Tibial artery (tissue), 4 donors: ENCODE measurements at regions not wholly inside any gene's neighbourhood (a gene's known extent, or its start where the extent isn't known, plus 50 kb on each side); places are given as distances from the start of the nearest gene placed in this dataset.

Source experiments
- DNase-seq, 2 donors: peaks; one replicate each; pipeline ENCODE4 v3.0.0-alpha.2; 2019
- H3K27ac ChIP-seq, 2 donors: fragments of 200-600 bp; sonication (generic) in 1 of 2; 1 replicate in 1 of 2; 2 replicates in 1 of 2; pipeline ENCODE4 v1.5.1; 2018 to 2019; ENCODE audit warnings: mild to moderate bottlenecking in 1 of 2
- H3K27me3 ChIP-seq, 2 donors: fragments of 200-600 bp; sonication (generic) in 1 of 2; one replicate each; pipeline versions ENCODE4 v1.5.1 to v1.6.0; 2016 to 2019
- H3K36me3 ChIP-seq, 3 donors: fragments of 200-600 bp; sonication (generic) in 2 of 3; one replicate each; pipeline ENCODE4 v1.5.1; 2016 to 2019; ENCODE audit warnings: mild to moderate bottlenecking in 2 of 3
- H3K4me1 ChIP-seq, 4 donors: fragments of 200-600 bp; sonication (generic) in 2 of 4; 1 replicate in 3 of 4; 2 replicates in 1 of 4; pipeline ENCODE4 v1.5.1; 2016 to 2019
- H3K4me3 ChIP-seq, 2 donors: fragments of 200-600 bp; sonication (generic) in 1 of 2; 1 replicate in 1 of 2; 2 replicates in 1 of 2; pipeline ENCODE4 v1.5.1; 2018 to 2019; ENCODE audit warnings: mild to moderate bottlenecking in 2 of 2
- H3K9me3 ChIP-seq, 3 donors: fragments of 200-600 bp; sonication (generic) in 1 of 3; one replicate each; pipeline ENCODE4 v1.5.1; 2016 to 2019
- intact Hi-C: fragments of 100-400 bp; cut with DNase I; formaldehyde crosslinking; loops from one replicate; pipeline ENCODE4 v1.15.0; 2023; ENCODE audit warnings: low total_unique reads
- TF ChIP-seq, protein P1 (sequence below), 2 experiments: fragments of 200-600 bp in 1 of 2; fragments of 450-650 bp in 1 of 2; IDR thresholded peaks; one replicate each; pipeline ENCODE4 v1.5.1; 2017 to 2019; ENCODE audit warnings: antibody characterized with exemption in 2 of 2, mild to moderate bottlenecking in 1 of 2, moderate library complexity in 1 of 2

GRCh38 chr1:168380945-168381344 lies 100.3 kb downstream of the TBX19 start:
- TF ChIP-seq, protein P1, sequence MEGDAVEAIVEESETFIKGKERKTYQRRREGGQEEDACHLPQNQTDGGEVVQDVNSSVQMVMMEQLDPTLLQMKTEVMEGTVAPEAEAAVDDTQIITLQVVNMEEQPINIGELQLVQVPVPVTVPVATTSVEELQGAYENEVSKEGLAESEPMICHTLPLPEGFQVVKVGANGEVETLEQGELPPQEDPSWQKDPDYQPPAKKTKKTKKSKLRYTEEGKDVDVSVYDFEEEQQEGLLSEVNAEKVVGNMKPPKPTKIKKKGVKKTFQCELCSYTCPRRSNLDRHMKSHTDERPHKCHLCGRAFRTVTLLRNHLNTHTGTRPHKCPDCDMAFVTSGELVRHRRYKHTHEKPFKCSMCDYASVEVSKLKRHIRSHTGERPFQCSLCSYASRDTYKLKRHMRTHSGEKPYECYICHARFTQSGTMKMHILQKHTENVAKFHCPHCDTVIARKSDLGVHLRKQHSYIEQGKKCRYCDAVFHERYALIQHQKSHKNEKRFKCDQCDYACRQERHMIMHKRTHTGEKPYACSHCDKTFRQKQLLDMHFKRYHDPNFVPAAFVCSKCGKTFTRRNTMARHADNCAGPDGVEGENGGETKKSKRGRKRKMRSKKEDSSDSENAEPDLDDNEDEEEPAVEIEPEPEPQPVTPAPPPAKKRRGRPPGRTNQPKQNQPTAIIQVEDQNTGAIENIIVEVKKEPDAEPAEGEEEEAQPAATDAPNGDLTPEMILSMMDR (IDR thresholded peaks at IDR 0.05), result no peak
- Histone ChIP-seq H3K9me3 (no peaks in the 10 kb centered on the region), H3K4me1 (no peaks in the 10 kb centered on the region), H3K4me3 (no peak overlapping the region), H3K27me3 (no peaks in the 10 kb centered on the region), H3K36me3 (no peaks in the 10 kb centered on the region), H3K27ac (no peak overlapping the region)
- intact Hi-C loops, result loop anchor here (5.0 kb wide), 1 partner anchor 951 kb away; no protein-coding TSS in a partner anchor
- DNase-seq, result no peak

GRCh38 chr1:168379104-168379860 lies 98.6 kb downstream of the TBX19 start:
- Histone ChIP-seq H3K4me1 (no peaks in the 10 kb centered on the region), H3K27me3 (no peaks in the 10 kb centered on the region), H3K27ac (no peak overlapping the region), H3K36me3 (no peaks in the 10 kb centered on the region), H3K9me3 (no peaks in the 10 kb centered on the region), H3K4me3 (no peak overlapping the region)
- TF ChIP-seq, protein P1 (IDR thresholded peaks at IDR 0.05), result no peak
- no peak for DNase-seq
- intact Hi-C loops, result no loop called here

- Histone ChIP-seq H3K36me3 (no peaks in the 10 kb centered on the region), H3K27ac (no peak overlapping the region), H3K9me3 (no peaks in the 10 kb centered on the region), H3K4me3 (no peak overlapping the region), H3K4me1 (no peaks in the 10 kb centered on the region), H3K27me3 (no peaks in the 10 kb centered on the region)
- intact Hi-C loops, result no loop called here
- TF ChIP-seq, protein P1 (IDR thresholded peaks at IDR 0.05), result no peak
- no peak for DNase-seq
Observed at GRCh38 chr1:168375566-168376300, 95.1 kb downstream of the TBX19 start.

DNA sequence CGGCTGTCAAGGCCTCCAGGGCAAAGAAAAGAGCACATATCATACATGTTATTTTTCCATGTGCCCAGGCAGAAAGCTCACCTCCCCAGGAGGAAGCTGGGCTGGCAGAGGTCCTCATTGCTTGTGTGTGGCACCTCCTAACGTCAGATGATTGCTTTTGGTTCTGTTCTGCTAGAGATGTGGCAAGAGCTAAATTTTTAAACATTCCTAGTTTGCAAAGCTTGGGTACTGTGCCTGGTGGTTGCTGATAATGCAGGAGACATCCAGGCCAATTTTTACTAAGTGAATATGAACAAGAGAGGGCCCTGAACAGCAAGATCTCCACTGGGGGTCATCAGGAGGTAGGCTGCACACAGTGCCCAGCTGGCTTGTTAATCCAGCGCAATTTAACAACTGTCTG lies 93.9 kb downstream of the TBX19 start:
- H3K27ac ChIP-seq, result no peak overlapping the region
- H3K36me3 ChIP-seq, result no peaks in the 10 kb centered on the region
- DNase-seq, result no peak
- no peaks in the 10 kb centered on the region for H3K27me3 ChIP-seq
- H3K4me1 ChIP-seq, result no peaks in the 10 kb centered on the region
- no peak overlapping the region for H3K4me3 ChIP-seq
- H3K9me3 ChIP-seq, result no peaks in the 10 kb centered on the region
- TF ChIP-seq, protein P1 (IDR thresholded peaks at IDR 0.05), result no peak
- intact Hi-C loops, result no loop called here

- TF ChIP-seq, protein P1 (IDR thresholded peaks at IDR 0.05), result no peak
- H3K4me1 ChIP-seq, result no peaks in the 10 kb centered on the region
- no peaks in the 10 kb centered on the region for H3K27me3 ChIP-seq
- DNase-seq, result no peak
- H3K9me3 ChIP-seq, result no peaks in the 10 kb centered on the region
- H3K27ac ChIP-seq, result no peak overlapping the region
- intact Hi-C loops, result no loop called here
- no peak overlapping the region for H3K4me3 ChIP-seq
- H3K36me3 ChIP-seq, result no peaks in the 10 kb centered on the region
Observed at GRCh38 chr1:168373869-168374268, 93.2 kb downstream of the TBX19 start.
